Suprapubic skin (tissue), 4 donors: ENCODE measurements at regions not wholly inside any gene's neighbourhood (a gene's known extent, or its start where the extent isn't known, plus 50 kb on each side); places are given as distances from the start of the nearest gene placed in this dataset.

Source experiments
- DNase-seq, 2 donors: peaks; one replicate each; pipeline ENCODE4 v3.0.0-alpha.2; 2019; ENCODE audit warnings: low spot score in 2 of 2
- H3K27ac ChIP-seq: fragments of 200-600 bp; sonication (generic); one replicate; pipeline ENCODE4 v1.5.1; 2019
- H3K27me3 ChIP-seq: fragments of 200-600 bp; sonication (generic); one replicate; pipeline ENCODE4 v1.5.1; 2019
- H3K36me3 ChIP-seq: fragments of 200-600 bp; sonication (generic); one replicate; pipeline ENCODE4 v1.5.1; 2019
- H3K4me1 ChIP-seq: fragments of 200-600 bp; sonication (generic); one replicate; pipeline ENCODE4 v1.5.1; 2019
- H3K4me3 ChIP-seq: fragments of 200-600 bp; sonication (generic); one replicate; pipeline ENCODE4 v1.5.1; 2019; ENCODE audit warnings: mild to moderate bottlenecking
- H3K9me3 ChIP-seq: fragments of 200-600 bp; sonication (generic); one replicate; pipeline ENCODE4 v1.5.1; 2019
- CTCF ChIP-seq, 2 donors: fragments of 200-600 bp in 1 of 2; fragments of 450-650 bp in 1 of 2; sonication (generic) in 1 of 2; IDR thresholded peaks; one replicate each; pipeline ENCODE4 v1.5.1; 2016 to 2019; ENCODE audit warnings: antibody characterized with exemption in 2 of 2, mild to moderate bottlenecking in 1 of 2, moderate library complexity in 1 of 2
- EP300 ChIP-seq: sonication (generic); formaldehyde crosslinking; IDR thresholded peaks from one replicate; pipeline ENCODE4 v1.6.1; 2017; ENCODE audit warnings: antibody characterized with exemption
- POLR2A ChIP-seq, 2 donors: fragments of 450-650 bp; IDR thresholded peaks; one replicate each; pipeline ENCODE4 v1.6.1; 2017; ENCODE audit warnings: antibody characterized with exemption in 2 of 2, mild to moderate bottlenecking in 2 of 2, moderate library complexity in 2 of 2
- POLR2AphosphoS5 ChIP-seq, 3 donors: sonication (generic); formaldehyde crosslinking; IDR thresholded peaks; one replicate each; pipeline ENCODE4 v1.6.1; 2017; ENCODE audit warnings: antibody characterized with exemption in 3 of 3
- WGBS: methylation state at CpG from one replicate; pipeline ENCODE4 v1.1.5; 2018; 5-methylcytosine and 5-hydroxymethylcytosine counted together

GRCh38 chr9:86469476-86470250 lies 115.5 kb upstream of the TUT7 start:
- Histone ChIP-seq H3K27me3 (no peaks in the 10 kb centered on the region), H3K4me3 (no peak overlapping the region), H3K4me1 (no peaks in the 10 kb centered on the region), H3K36me3 (no peaks in the 10 kb centered on the region), H3K9me3 (no peaks in the 10 kb centered on the region), H3K27ac (no peak overlapping the region)
- TF ChIP-seq POLR2AphosphoS5 (IDR thresholded peaks at IDR 0.05) (no peak), CTCF (IDR thresholded peaks at IDR 0.05) (no peak), POLR2A (IDR thresholded peaks at IDR 0.05) (no peak), EP300 (no peak)
- DNase-seq = no peak
- WGBS = 67% methylated on average over 8 of the region's 8 CpGs

GRCh38 chr9:86464242-86464641 lies 110.0 kb upstream of the TUT7 start:
- no peak for DNase-seq
- no peak overlapping the region for H3K4me3 ChIP-seq
- H3K27ac ChIP-seq = no peak overlapping the region
- H3K4me1 ChIP-seq = peaks cover 3% of the 10 kb centered on the region
- no peaks in the 10 kb centered on the region for H3K36me3 ChIP-seq
- H3K27me3 ChIP-seq = no peaks in the 10 kb centered on the region
- no peaks in the 10 kb centered on the region for H3K9me3 ChIP-seq
- TF ChIP-seq POLR2A (IDR thresholded peaks at IDR 0.05) = no peak
- no peak for TF ChIP-seq POLR2AphosphoS5 (IDR thresholded peaks at IDR 0.05)
- no peak for TF ChIP-seq EP300
- no peak for TF ChIP-seq CTCF (IDR thresholded peaks at IDR 0.05)
- WGBS = 37% methylated on average over 3 of the region's 3 CpGs

- no peak overlapping the region for H3K27ac ChIP-seq
- no peaks in the 10 kb centered on the region for H3K27me3 ChIP-seq
- H3K36me3 ChIP-seq = no peaks in the 10 kb centered on the region
- no peaks in the 10 kb centered on the region for H3K9me3 ChIP-seq
- no peak for DNase-seq
- no peak overlapping the region for H3K4me3 ChIP-seq
- H3K4me1 ChIP-seq = peaks cover 7% of the 10 kb centered on the region
- TF ChIP-seq POLR2A (IDR thresholded peaks at IDR 0.05) (no peak), POLR2AphosphoS5 (IDR thresholded peaks at IDR 0.05) (no peak), CTCF (IDR thresholded peaks at IDR 0.05) (no peak), EP300 (no peak)
- WGBS = 82% methylated on average over 11 of the region's 11 CpGs
Observed at GRCh38 chr9:86460216-86461002, 106.2 kb upstream of the TUT7 start.

- no peak for DNase-seq
- Histone ChIP-seq H3K36me3 (no peaks in the 10 kb centered on the region), H3K4me1 (peaks cover 14% of the 10 kb centered on the region), H3K27ac (no peak overlapping the region), H3K9me3 (no peaks in the 10 kb centered on the region), H3K27me3 (no peaks in the 10 kb centered on the region), H3K4me3 (no peak overlapping the region)
- 75% methylated on average over 5 of the region's 5 CpGs for WGBS
- TF ChIP-seq POLR2A (IDR thresholded peaks at IDR 0.05) (no peak), CTCF (IDR thresholded peaks at IDR 0.05) (no peak), EP300 (no peak), POLR2AphosphoS5 (IDR thresholded peaks at IDR 0.05) (no peak)
Observed at GRCh38 chr9:86459599-86460155, 105.5 kb upstream of the TUT7 start.

GRCh38 chr9:86459191-86459590 lies 105.0 kb upstream of the TUT7 start:
- peaks cover 14% of the 10 kb centered on the region for H3K4me1 ChIP-seq
- no peaks in the 10 kb centered on the region for H3K36me3 ChIP-seq
- no peak for DNase-seq
- H3K27me3 ChIP-seq = no peaks in the 10 kb centered on the region
- H3K27ac ChIP-seq = no peak overlapping the region
- H3K9me3 ChIP-seq = no peaks in the 10 kb centered on the region
- no peak overlapping the region for H3K4me3 ChIP-seq
- TF ChIP-seq EP300 (no peak), CTCF (IDR thresholded peaks at IDR 0.05) (no peak)
